ENCODE measurements at regions not wholly inside any gene's neighbourhood (a gene's known extent, or its start where the extent isn't known, plus 50 kb on each side); places are given as distances from the start of the nearest gene placed in this dataset.

DNA sequence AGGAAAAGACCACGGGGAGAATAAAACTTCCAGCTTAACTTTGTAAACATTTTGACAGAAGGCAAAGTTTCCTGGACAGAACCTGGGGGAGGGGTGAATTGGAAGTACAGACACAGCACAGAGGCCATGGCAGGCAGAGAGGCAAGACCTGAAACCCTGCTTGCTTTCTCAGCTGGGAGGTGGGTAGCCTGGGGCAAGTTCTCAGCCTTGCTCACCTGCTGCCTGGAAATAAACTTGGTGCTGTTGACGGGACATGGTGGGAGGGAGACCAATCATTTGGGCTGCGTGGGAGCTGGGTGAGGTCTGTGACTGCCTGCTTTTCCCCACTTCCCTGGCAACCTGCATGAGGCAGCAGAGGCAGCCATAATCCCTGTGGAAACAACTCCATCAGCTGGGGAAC is 221.3 kb downstream of the MOXD1 start:
- TF ChIP-seq MXI1 (IDR thresholded peaks at IDR 0.05; ENCODE audit: borderline replicate concordance, low read depth, low read length) (no peak), RAD21 (IDR thresholded peaks at IDR 0.05; ENCODE audit: low read length) (no peak), SMC3 (IDR thresholded peaks at IDR 0.05; ENCODE audit: low read depth, low read length) (no peak), NFE2L2 (IDR thresholded peaks at IDR 0.05; ENCODE audit: low read depth, low read length) (no peak), RFX5 (IDR thresholded peaks at IDR 0.05; ENCODE audit: low read depth, low read length) (no peak), MAFK (IDR thresholded peaks at IDR 0.05; ENCODE audit: low read depth, low read length) (no peak), POLR2A (IDR thresholded peaks at IDR 0.05; ENCODE audit: low read depth, low read length) (no peak)
- TF ChIP-seq, protein P1, sequence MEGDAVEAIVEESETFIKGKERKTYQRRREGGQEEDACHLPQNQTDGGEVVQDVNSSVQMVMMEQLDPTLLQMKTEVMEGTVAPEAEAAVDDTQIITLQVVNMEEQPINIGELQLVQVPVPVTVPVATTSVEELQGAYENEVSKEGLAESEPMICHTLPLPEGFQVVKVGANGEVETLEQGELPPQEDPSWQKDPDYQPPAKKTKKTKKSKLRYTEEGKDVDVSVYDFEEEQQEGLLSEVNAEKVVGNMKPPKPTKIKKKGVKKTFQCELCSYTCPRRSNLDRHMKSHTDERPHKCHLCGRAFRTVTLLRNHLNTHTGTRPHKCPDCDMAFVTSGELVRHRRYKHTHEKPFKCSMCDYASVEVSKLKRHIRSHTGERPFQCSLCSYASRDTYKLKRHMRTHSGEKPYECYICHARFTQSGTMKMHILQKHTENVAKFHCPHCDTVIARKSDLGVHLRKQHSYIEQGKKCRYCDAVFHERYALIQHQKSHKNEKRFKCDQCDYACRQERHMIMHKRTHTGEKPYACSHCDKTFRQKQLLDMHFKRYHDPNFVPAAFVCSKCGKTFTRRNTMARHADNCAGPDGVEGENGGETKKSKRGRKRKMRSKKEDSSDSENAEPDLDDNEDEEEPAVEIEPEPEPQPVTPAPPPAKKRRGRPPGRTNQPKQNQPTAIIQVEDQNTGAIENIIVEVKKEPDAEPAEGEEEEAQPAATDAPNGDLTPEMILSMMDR (conservative IDR thresholded peaks at IDR 0.05; ENCODE audit: low read depth, low read length): no peak
- TF ChIP-seq, protein P2, sequence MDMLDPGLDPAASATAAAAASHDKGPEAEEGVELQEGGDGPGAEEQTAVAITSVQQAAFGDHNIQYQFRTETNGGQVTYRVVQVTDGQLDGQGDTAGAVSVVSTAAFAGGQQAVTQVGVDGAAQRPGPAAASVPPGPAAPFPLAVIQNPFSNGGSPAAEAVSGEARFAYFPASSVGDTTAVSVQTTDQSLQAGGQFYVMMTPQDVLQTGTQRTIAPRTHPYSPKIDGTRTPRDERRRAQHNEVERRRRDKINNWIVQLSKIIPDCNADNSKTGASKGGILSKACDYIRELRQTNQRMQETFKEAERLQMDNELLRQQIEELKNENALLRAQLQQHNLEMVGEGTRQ (IDR thresholded peaks at IDR 0.05; ENCODE audit: low read depth, low read length): no peak

Measured in IMR-90 (cell line).